ENCODE measurements at regions not wholly inside any gene's neighbourhood (a gene's known extent, or its start where the extent isn't known, plus 50 kb on each side); places are given as distances from the start of the nearest gene placed in this dataset.

GRCh38 chr6:6766230-6766905, 177.8 kb downstream of the LY86 start:
- Histone ChIP-seq H3K9me3 (no peaks in the 10 kb centered on the region), H3K36me3 (no peaks in the 10 kb centered on the region), H3K27me3 (replicated peaks in 1 of 7) (no peaks in the 10 kb centered on the region), H3K27ac (no peak overlapping the region), H3K4me3 (no peak overlapping the region), H3K4me1 (no peaks in the 10 kb centered on the region)
- TF ChIP-seq POLR2A (IDR thresholded peaks at IDR 0.05), result no peak
- TF ChIP-seq POLR2AphosphoS5 (IDR thresholded peaks at IDR 0.05), result no peak
- TF ChIP-seq CTCF (IDR thresholded peaks at IDR 0.05 in 8 of 11, conservative IDR thresholded peaks at IDR 0.05 in 3 of 11), result no peak
- DNase-seq, result no peak
- intact Hi-C loops (cut with DNase I; ENCODE audit: low total_unique reads), result no loop called here
- WGBS, 5 donors, result 93 to 96% (median 96%) methylated on average over 6 of the region's 6 CpGs

GRCh38 chr6:6769466-6769865, 180.9 kb downstream of the LY86 start:
- H3K27ac ChIP-seq, result no peak overlapping the region
- TF ChIP-seq CTCF (IDR thresholded peaks at IDR 0.05 in 8 of 11, conservative IDR thresholded peaks at IDR 0.05 in 3 of 11) (no peak), POLR2A (IDR thresholded peaks at IDR 0.05) (no peak), POLR2AphosphoS5 (IDR thresholded peaks at IDR 0.05) (no peak)
- intact Hi-C loops (cut with DNase I; ENCODE audit: low total_unique reads), result no loop called here
- no peaks in the 10 kb centered on the region for H3K36me3 ChIP-seq
- H3K4me3 ChIP-seq, result no peak overlapping the region
- H3K4me1 ChIP-seq, result no peaks in the 10 kb centered on the region
- no peaks in the 10 kb centered on the region for H3K27me3 ChIP-seq (replicated peaks in 1 of 7)
- no peaks in the 10 kb centered on the region for H3K9me3 ChIP-seq
- 94 to 100% (median 100%) methylated on average over 1 of the region's 1 CpG for WGBS, 5 donors
- DNase-seq, result no peak

- H3K27me3 ChIP-seq (replicated peaks in 1 of 7), result no peaks in the 10 kb centered on the region
- H3K27ac ChIP-seq, result no peak overlapping the region
- intact Hi-C loops (cut with DNase I; ENCODE audit: low total_unique reads), result no loop called here
- peaks cover 0 to 2% (median 0%) of the 10 kb centered on the region in 8 donors for H3K9me3 ChIP-seq
- no peaks in the 10 kb centered on the region for H3K4me1 ChIP-seq
- H3K36me3 ChIP-seq, result no peaks in the 10 kb centered on the region
- TF ChIP-seq POLR2AphosphoS5 (IDR thresholded peaks at IDR 0.05), result no peak
- DNase-seq, result no peak
- 24 to 77% (median 44%) methylated on average over 1 of the region's 1 CpG for WGBS, 5 donors
- H3K4me3 ChIP-seq, result no peak overlapping the region
Measured at GRCh38 chr6:6771224-6771945, 182.9 kb downstream of the LY86 start.

GRCh38 chr6:6771964-6772363, 183.4 kb downstream of the LY86 start:
- TF ChIP-seq CTCF (IDR thresholded peaks at IDR 0.05 in 8 of 11, conservative IDR thresholded peaks at IDR 0.05 in 3 of 11) (no peak), POLR2A (IDR thresholded peaks at IDR 0.05) (no peak), POLR2AphosphoS5 (IDR thresholded peaks at IDR 0.05) (no peak)

More at GRCh38 chr6:6771964-6772363, 183.4 kb downstream of the LY86 start:
- Histone ChIP-seq H3K36me3 (no peaks in the 10 kb centered on the region), H3K4me1 (no peaks in the 10 kb centered on the region), H3K4me3 (no peak overlapping the region), H3K27me3 (replicated peaks in 1 of 7) (no peaks in the 10 kb centered on the region), H3K9me3 (peaks cover 0 to 6% (median 0%) of the 10 kb centered on the region in 8 donors), H3K27ac (no peak overlapping the region)
- 92 to 97% (median 94%) methylated on average over 5 of the region's 5 CpGs for WGBS, 5 donors
- intact Hi-C loops (cut with DNase I; ENCODE audit: low total_unique reads), result no loop called here
- no peak for DNase-seq
